Right cardiac atrium (tissue), 5 donors: ENCODE measurements at regions not wholly inside any gene's neighbourhood (a gene's known extent, or its start where the extent isn't known, plus 50 kb on each side); places are given as distances from the start of the nearest gene placed in this dataset.
"Not testable (repeated sequence)": the region's sequence is repeated elsewhere in the genome, so short reads cannot be mapped to it uniquely, and the experiment has no call there.

Experiments
- ATAC-seq, 2 donors: fragments of 200-7000 bp; cut with Tn5 transposase; one replicate each; pipeline versions ENCODE4 v1.8.0 to v1.9.1; 2020; ENCODE audit warnings: moderate library complexity in 2 of 2, mild to moderate bottlenecking in 1 of 2
- DNase-seq, 3 donors: peaks; one replicate each; pipeline ENCODE4 v3.0.0-alpha.2; 2020
- H3K27ac ChIP-seq: one replicate; pipeline ENCODE4 v1.5.1; 2013; ENCODE audit warnings: mild to moderate bottlenecking, low read length, control low read depth, moderate library complexity
- H3K27me3 ChIP-seq: one replicate; pipeline ENCODE4 v1.6.1; 2013; ENCODE audit not compliant: control insufficient read depth, insufficient read depth
- H3K4me1 ChIP-seq: one replicate; pipeline ENCODE4 v1.6.1; 2013; ENCODE audit warnings: low read length; ENCODE audit not compliant: control insufficient read depth, insufficient read depth
- H3K4me3 ChIP-seq: one replicate; pipeline ENCODE4 v1.5.1; 2013; ENCODE audit warnings: low read length, control low read depth
- H3K9me3 ChIP-seq: one replicate; pipeline ENCODE4 v1.6.1; 2013; ENCODE audit warnings: low read length; ENCODE audit not compliant: control insufficient read depth
- WGBS: extraction: QIAGEN DNeasy Blood & Tissue Kit; methylation state at CpG from one replicate; pipeline ENCODE4 v1.1.7; 2013; 5-methylcytosine and 5-hydroxymethylcytosine counted together
- intact Hi-C, 4 donors: fragments of 100-400 bp; cut with DNase I; formaldehyde crosslinking; loops; one replicate each; pipeline versions ENCODE4 v1.11.0 to v1.14.0; 2022 to 2023
- donor health status: healthy with polysubstance abuse.
- donor health status: DM: no; HTN: yes; CAD: no.
- donor health status: DM: no; HTN: no; CAD: no.
- donor health status: DM: no; HTN: yes; CAD: no; lungs with severe emphysema.
- donor health status: DM: yes; HTN: yes; CAD: no.

DNA sequence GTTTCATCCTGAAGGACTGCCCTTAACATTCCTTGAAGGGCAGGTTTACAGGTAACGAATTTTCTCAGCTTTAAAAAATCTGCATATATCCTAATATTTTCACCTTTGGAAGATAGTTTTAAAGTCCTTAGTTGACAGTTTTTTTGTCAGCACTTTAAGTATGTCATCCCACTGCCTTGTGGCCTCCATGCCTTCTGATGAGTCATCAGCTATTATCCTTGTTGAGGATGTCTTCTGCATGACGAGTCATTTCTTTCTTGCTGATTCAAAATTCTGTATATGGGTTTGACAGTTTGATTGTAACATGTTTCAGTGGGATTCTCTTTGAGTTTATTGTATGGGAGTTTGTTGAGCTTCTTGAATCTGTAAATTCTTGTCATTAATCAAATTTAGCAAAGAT lies 500.6 kb downstream of the DISC1 start:
- no peaks in the 10 kb centered on the region for H3K9me3 ChIP-seq
- ATAC-seq: no peak

DNA sequence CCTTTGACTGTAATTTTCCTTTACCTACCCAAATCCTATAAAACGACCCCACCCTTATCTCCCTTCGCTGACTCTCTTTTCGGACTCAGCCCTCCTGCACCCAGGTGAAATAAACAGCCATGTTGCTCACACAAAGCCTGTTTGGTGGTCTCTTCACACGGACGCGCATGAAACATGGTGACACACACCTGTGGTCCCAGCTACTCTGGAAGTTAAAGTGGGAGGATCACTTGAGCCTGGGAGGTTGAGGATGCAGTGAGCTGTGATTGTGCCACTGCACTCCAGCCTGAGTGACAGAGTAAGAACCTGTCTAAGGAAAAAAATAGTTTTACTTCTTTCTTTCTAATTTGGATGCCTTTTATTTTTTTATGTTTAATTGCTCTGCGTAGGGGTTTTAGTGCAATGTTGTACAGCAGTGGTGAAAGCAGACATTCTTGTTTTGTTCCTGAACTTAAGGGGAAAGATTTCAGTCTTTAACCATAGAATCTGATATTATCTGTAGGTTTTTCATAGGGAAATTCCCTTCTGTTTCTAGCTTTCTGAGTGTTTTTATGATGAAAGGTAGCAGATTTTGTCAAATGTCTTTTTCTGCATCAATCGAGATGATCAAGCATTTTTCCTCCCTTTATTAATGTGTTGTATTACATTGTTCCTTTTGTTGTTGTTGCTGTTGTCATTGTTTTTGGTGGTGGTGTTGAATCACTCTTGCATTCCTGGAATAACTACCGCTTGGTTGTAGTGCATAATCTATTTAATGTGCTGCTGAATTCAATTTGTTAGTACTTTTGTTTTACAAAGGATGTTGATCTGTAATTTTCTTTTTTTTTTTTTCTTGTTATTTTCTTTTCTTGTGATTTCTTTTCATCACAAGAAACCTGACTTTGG lies 497.4 kb downstream of the DISC1 start:
- Histone ChIP-seq H3K4me3 (no peak overlapping the region), H3K27me3 (no peaks in the 10 kb centered on the region), H3K27ac (no peak overlapping the region), H3K9me3 (no peaks in the 10 kb centered on the region), H3K4me1 (no peaks in the 10 kb centered on the region)
- ATAC-seq (no peak), DNase-seq (no peak)
- 80% methylated on average over 9 of the region's 9 CpGs for WGBS
- intact Hi-C loops: no loop called here

More for the DNA sequence above, 500.6 kb downstream of the DISC1 start:
- H3K27me3 ChIP-seq: no peaks in the 10 kb centered on the region
- no peak for DNase-seq
- H3K4me3 ChIP-seq: no peak overlapping the region
- no peak overlapping the region for H3K27ac ChIP-seq
- 85% methylated on average over 2 of the region's 2 CpGs for WGBS
- no peaks in the 10 kb centered on the region for H3K4me1 ChIP-seq
- intact Hi-C loops: no loop called here

DNA sequence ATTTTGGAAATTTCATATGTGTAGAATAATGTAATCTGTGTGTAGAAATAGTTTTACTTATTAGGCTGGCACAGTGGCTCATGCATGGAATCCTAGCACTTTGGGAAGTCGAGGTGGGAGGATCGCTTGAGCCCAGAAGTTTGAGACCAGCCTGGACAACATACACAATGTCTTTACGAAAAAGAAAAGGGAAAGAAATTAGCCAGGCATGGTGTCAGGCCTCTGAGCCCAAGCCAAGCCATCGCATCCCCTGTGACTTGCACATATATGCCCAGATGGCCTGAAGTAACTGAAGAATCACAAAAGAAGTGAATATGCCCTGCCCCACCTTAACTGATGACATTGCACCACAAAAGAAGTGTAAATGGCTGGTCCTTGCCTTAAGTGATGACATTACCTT lies 491.3 kb downstream of the DISC1 start:
- H3K9me3 ChIP-seq: not testable (repeated sequence)

DNA sequence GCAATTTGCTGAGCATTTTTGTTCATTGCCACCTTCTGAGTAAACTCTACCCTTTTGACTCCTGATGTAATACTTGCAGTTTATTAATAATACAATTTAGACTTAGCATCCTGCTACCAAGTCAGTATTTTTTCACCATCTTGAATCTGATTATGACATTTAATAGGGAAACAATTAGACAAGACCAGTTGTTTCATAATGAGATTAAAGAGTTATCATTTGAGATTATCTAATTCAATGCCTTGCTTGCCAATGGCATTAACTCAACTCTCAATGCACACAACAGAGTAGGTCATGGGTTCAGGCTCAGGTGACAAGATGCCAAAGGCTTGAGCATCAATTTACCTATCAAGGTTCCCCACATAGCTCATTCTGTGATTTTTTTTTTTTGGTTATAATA lies 488.4 kb downstream of the DISC1 start:
- ATAC-seq (no peak), DNase-seq (no peak)
- H3K27ac ChIP-seq: no peak overlapping the region
- H3K9me3 ChIP-seq: no peaks in the 10 kb centered on the region
- H3K4me1 ChIP-seq: peaks cover 4% of the 10 kb centered on the region
- no peak overlapping the region for H3K4me3 ChIP-seq
- intact Hi-C loops: no loop called here
- no peaks in the 10 kb centered on the region for H3K27me3 ChIP-seq

More for the DNA sequence above, 491.3 kb downstream of the DISC1 start:
- H3K27me3 ChIP-seq, intact Hi-C loops, ATAC-seq, H3K4me1 ChIP-seq, H3K27ac ChIP-seq, H3K4me3 ChIP-seq, DNase-seq: not testable (repeated sequence)
- WGBS: 82% methylated on average over 4 of the region's 4 CpGs

DNA sequence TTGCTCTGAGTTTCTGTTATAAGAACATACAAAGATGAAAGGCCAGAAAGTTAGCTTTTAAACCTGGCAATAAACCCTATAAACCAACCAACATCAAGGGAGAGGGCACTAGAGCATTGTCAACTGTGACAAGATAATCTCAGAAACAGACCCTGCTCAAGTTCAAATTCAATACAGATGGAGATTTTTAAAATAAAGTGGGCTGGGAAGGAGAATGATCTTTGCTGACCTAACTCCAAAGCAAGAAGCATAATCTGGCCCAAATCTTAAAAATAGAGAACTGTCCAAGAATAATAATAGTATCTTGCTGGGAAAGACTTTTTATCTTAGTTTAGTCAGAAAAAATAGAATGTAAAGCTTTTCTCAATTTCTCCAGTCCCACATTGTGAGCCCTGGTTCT lies 485.5 kb downstream of the DISC1 start:
- intact Hi-C loops: no loop called here

DNA sequence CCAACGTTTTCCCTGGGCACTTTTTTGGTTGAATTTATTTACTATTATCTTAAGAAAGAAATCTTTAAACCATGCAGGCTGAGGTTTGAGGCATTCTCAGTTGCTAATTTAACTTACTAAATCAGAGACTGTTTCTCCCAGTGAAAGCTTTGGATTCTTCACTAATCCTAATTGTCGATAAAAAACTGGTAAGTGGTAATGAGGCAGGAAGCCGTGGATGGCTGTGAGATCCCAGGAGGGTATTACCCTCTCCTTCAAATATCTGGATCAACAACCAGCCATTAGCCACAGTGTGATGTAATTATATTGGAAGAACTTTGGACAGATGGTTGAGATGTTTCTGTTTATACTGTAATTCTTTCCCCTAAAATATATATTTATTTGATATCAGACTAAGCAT lies 485.0 kb downstream of the DISC1 start:
- H3K9me3 ChIP-seq: no peaks in the 10 kb centered on the region
- H3K27me3 ChIP-seq: no peaks in the 10 kb centered on the region
- no peak for ATAC-seq
- intact Hi-C loops: no loop called here
- no peak for DNase-seq
- no peak overlapping the region for H3K27ac ChIP-seq
- H3K4me1 ChIP-seq: peaks cover 4% of the 10 kb centered on the region
- WGBS: 34% methylated on average over 3 of the region's 3 CpGs
- no peak overlapping the region for H3K4me3 ChIP-seq

More for the DNA sequence above, 485.5 kb downstream of the DISC1 start:
- H3K27me3 ChIP-seq: no peaks in the 10 kb centered on the region
- DNase-seq (no peak), ATAC-seq (no peak)
- no peak overlapping the region for H3K27ac ChIP-seq
- H3K4me3 ChIP-seq: no peak overlapping the region
- peaks cover 4% of the 10 kb centered on the region for H3K4me1 ChIP-seq
- H3K9me3 ChIP-seq: no peaks in the 10 kb centered on the region

DNA sequence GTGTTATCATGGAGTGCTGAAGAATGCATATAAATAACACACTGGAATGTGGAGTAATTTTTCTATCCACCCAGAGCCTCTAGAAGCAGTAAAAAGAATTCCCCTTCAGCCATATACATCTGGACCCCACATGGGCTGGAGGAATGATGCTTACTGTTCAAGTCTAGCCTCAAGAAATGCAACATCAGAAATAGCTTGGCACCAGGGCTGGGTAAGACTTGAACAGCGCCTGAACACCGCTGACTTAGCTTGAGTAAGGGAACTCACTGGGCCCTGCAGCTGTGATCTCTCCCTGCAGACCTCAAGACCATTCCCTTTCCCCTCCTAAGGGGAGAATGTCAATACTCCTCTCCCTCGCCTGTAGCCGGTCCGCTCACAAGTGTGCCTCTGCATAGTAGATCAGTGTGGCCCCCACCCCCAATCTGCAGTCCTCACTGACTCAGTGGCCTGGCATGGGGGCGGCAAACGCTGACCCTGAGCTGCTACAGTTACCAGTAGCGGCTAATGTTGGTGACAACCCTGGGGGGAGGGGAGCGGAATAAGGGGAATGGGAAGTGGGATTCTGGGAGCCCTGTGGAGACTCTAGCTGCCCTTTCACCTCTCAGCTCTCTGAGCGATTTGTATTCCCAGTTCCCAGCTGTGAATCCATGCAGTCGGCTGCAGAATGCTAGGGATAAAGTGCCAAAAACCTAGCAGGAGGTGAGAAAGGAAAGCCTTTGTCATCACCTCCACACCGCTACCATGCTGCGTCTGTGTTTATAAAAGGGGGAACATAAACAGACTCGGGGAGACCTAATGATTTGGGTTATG lies 483.9 kb downstream of the DISC1 start:
- Histone ChIP-seq H3K9me3 (no peaks in the 10 kb centered on the region), H3K27ac (no peak overlapping the region), H3K4me3 (no peak overlapping the region), H3K27me3 (no peaks in the 10 kb centered on the region), H3K4me1 (peaks cover 4% of the 10 kb centered on the region)
- peak in 1 of 3 donors; percentile 48 for DNase-seq
- 61% methylated on average over 14 of the region's 14 CpGs for WGBS
- no peak for ATAC-seq
- intact Hi-C loops: no loop called here

DNA sequence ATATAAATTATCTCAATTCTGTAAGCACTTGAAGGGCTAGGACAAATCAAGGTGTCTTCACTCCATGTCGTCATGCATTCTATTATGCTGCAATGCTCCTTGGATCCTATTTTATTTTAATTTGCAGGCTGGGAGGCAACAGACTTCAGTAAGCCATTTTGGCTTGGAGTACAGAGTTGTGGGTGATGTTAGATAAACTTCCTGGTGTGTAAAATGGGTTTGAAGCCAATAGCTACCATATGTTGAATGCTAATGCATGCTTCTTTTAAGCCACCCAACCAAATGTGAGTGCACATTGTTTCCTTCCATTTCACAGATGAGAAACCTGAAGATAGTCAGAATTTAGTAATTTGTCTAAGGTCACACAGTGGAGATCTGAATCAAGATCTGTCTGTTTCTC lies 482.8 kb downstream of the DISC1 start:
- no peak for DNase-seq
- ATAC-seq: no peak

DNA sequence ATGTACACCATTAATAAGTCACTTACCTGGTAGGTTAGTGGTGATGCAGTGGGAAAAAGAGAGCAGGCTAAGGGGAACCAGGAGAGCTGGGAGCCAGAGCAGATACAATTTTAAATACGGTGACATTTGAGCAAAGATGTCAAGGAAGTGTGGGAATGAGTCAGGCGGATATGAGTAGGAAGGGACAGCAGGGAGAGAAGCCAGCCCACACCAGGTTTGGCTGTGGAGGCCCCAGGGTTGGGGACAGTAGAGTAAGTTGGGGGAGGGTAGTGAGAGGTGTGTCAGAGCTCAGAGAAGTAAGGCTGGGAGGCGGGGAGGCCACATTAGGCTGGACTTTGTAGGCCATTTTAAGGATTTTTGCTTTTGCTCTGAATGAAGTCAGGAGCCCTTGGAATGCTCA lies 482.0 kb downstream of the DISC1 start:
- intact Hi-C loops: no loop called here
- H3K4me3 ChIP-seq: no peak overlapping the region
- H3K27me3 ChIP-seq: no peaks in the 10 kb centered on the region
- 76% methylated on average over 3 of the region's 3 CpGs for WGBS
- peaks cover 4% of the 10 kb centered on the region for H3K4me1 ChIP-seq
- H3K27ac ChIP-seq: no peak overlapping the region
- no peak for DNase-seq
- no peak for ATAC-seq
- H3K9me3 ChIP-seq: no peaks in the 10 kb centered on the region

More for the DNA sequence above, 482.8 kb downstream of the DISC1 start:
- Histone ChIP-seq H3K27ac (no peak overlapping the region), H3K27me3 (no peaks in the 10 kb centered on the region), H3K4me3 (no peak overlapping the region), H3K4me1 (peaks cover 4% of the 10 kb centered on the region), H3K9me3 (no peaks in the 10 kb centered on the region)
- 57% methylated on average over 1 of the region's 1 CpG for WGBS
- intact Hi-C loops: no loop called here

DNA sequence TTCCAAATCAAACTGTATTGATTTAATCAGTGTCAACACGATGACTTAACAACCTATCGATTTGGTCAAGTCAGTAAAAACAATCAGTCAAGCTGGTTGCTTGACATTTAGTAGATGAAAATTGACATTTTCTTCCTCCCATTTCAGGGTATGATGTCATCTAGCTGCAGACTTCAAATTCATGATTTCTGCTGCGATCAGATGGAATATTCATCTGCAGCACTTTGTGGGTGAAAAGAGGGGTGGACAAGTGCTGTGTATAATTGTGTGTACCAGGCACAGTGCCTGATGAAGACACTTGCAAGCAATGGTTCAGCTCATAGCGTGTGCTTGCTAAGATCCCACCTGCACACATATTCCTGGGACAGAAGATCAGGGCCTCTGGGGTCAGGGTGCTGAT lies 479.8 kb downstream of the DISC1 start:
- Histone ChIP-seq H3K4me3 (no peak overlapping the region), H3K27me3 (no peaks in the 10 kb centered on the region), H3K27ac (no peak overlapping the region), H3K9me3 (no peaks in the 10 kb centered on the region), H3K4me1 (peaks cover 4% of the 10 kb centered on the region)
- 87% methylated on average over 4 of the region's 4 CpGs for WGBS
- ATAC-seq: no peak
- no peak for DNase-seq
- intact Hi-C loops: no loop called here

DNA sequence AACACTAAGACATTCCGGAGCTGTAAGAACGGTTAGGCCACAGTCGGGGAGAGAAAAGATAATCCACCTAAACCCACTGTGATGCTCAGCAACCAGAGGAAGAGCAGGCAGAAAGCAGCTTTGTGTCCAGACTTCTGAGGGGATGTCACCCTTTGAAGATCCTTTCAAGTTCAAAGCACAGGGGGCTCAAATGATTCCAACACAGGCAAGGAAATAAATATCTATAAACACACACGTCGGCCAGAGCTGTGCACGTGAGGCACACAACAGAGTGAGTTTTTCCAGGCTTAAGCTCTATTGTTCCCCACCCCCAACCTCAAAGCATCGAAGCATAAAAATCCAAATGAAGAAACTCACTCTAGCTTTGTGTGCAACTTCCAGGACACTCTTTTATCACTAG lies 479.0 kb downstream of the DISC1 start:
- DNase-seq (no peak), ATAC-seq (no peak)
- Histone ChIP-seq H3K9me3 (no peaks in the 10 kb centered on the region), H3K27ac (no peak overlapping the region), H3K27me3 (no peaks in the 10 kb centered on the region), H3K4me1 (peaks cover 3% of the 10 kb centered on the region), H3K4me3 (no peak overlapping the region)
- 85% methylated on average over 7 of the region's 7 CpGs for WGBS
- intact Hi-C loops: no loop called here
